Testis (tissue), 2 donors: ENCODE measurements at regions not wholly inside any gene's neighbourhood (a gene's known extent, or its start where the extent isn't known, plus 50 kb on each side); places are given as distances from the start of the nearest gene placed in this dataset.

Experiments used
- CTCF ChIP-seq, 3 experiments: fragments of 450-650 bp in 2 of 3; fragments of 200-600 bp in 1 of 3; sonication (generic) in 1 of 3; IDR thresholded peaks; one replicate each; pipeline ENCODE4 v1.5.1; 2016 to 2019; ENCODE audit warnings: antibody characterized with exemption in 3 of 3, mild to moderate bottlenecking in 2 of 3, moderate library complexity in 1 of 3
- POLR2A ChIP-seq: fragments of 450-650 bp; IDR thresholded peaks from one replicate; pipeline ENCODE4 v1.6.1; 2017; ENCODE audit warnings: antibody characterized with exemption, mild to moderate bottlenecking, moderate library complexity

GRCh38 chr13:31441800-31442510 is 242.2 kb downstream of the B3GLCT start:
- TF ChIP-seq CTCF (IDR thresholded peaks at IDR 0.05), result no peak
- no peak for TF ChIP-seq POLR2A
